ENCODE measurements at regions not wholly inside any gene's neighbourhood (a gene's known extent, or its start where the extent isn't known, plus 50 kb on each side); places are given as distances from the start of the nearest gene placed in this dataset.

- TF ChIP-seq ZNF462 (CRISPR knock-in tag; IDR thresholded peaks at IDR 0.05) (no peak), CREB1 (CRISPR knock-in tag; IDR thresholded peaks at IDR 0.05; ENCODE audit: low read depth) (no peak), EZH2 (IDR thresholded peaks at IDR 0.05; ENCODE audit: low read depth, unreplicated experiment) (no peak), ZNF114 (CRISPR knock-in tag; IDR thresholded peaks at IDR 0.05) (no peak), JUNB (IDR thresholded peaks at IDR 0.05; ENCODE audit: unreplicated experiment) (no peak), REST (IDR thresholded peaks at IDR 0.05; ENCODE audit: unreplicated experiment) (no peak), EZH2phosphoT487 (IDR thresholded peaks at IDR 0.05; ENCODE audit: unreplicated experiment) (no peak), STAT1 (IDR thresholded peaks at IDR 0.05; ENCODE audit: unreplicated experiment) (no peak), POLR2AphosphoS5 (IDR thresholded peaks at IDR 0.05; ENCODE audit: low read depth) (no peak), CTCF (conservative IDR thresholded peaks at IDR 0.05; ENCODE audit: low read depth in 2 of 2) (no peak), ETS1 (IDR thresholded peaks at IDR 0.05) (no peak)
These were observed 1110.0 kb upstream of the PCDH20 start (continued) for GRCh38 chr13:62525652-62526051.

Data from GM23338 (cell line).